GM18519 (cell line): ENCODE measurements at regions not wholly inside any gene's neighbourhood (a gene's known extent, or its start where the extent isn't known, plus 50 kb on each side); places are given as distances from the start of the nearest gene placed in this dataset.
"Not testable (repeated sequence)": the region's sequence is repeated elsewhere in the genome, so short reads cannot be mapped to it uniquely, and the experiment has no call there.

ENCODE experiments used
- ATAC-seq: cut with Tn5 transposase; IDR thresholded peaks from one replicate; pipeline ENCODE4 v1.9.1; 2021; ENCODE audit warnings: mild to moderate bottlenecking, moderate library complexity; ENCODE audit not compliant: unreplicated experiment, low FRiP score

DNA sequence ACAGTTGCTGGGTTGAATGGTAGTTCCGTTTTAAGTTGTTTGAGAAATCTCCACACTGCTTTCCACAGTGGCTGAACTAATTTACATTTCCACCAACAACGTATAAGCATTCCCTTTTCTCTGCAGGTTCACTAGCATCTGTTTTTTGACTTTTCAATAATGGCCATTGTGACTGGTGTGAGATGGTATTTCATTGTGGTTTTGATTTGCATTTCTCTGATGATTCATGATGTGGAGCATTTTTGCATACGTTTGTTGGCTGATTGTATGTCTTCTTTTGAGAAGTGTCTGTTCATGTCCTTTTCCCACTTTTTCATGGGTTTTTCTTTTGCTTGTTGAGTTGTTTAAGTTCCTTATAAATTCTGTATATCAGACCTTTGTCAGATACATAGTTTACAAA is 150.2 kb upstream of the MAP3K1 start:
- not testable (repeated sequence) for ATAC-seq

DNA sequence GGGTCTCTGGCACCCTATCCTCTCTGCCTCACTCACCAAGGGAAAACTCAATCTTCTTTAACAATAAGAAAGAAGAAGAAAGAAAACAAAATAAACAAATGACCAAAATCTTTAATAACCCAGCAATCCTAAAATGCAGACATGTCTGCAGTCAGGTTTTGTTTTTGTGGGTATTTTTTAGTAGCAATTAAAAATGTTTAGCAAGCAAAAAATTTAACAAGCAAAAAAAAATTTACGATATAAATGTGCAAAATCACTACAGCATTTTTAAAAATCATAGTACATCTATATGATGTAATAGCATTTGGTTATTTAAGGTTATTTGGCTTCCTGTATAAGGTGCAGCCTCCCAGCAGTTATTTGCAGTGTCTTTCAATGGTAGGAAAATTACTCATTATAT is 151.3 kb upstream of the MAP3K1 start:
- no peak for ATAC-seq

DNA sequence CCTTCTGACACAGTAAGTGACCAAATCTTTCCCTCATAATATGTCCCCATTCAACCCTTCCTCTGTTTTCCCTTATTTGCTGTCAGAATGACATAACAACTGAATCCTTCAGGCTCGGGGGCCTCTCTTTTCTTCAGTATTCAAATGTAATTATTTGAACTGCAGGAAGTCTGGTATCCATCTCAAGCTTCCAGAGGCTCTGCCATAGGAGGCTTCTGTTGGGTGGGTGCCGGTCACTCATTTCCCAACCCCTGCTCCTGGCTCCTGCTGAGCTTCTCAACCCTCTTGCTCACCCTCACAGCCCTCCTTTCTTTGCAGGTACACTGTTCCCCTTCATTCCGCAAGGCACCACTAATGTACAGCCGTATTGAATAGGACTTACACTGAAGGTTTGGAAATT is 151.8 kb upstream of the MAP3K1 start:
- no peak for ATAC-seq

DNA sequence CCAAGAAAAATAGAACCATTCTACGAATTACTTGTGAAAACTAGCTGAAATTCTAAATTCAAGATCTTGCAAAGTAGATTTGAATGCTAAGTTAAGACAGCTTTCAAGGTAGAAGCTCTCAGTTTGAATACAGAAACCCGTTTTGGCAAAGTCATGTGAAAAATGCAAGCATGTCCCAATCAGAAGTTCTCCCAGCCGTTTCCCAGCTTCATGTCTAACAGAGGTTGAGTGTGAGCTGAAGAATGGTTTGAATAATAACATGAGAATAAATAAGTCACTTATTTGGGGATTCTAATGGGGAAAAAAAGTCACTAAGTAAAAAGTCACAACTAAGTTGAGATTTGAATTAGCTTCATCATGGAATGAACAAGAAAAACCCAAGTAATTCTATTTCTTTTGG is 152.5 kb upstream of the MAP3K1 start:
- ATAC-seq: no peak

DNA sequence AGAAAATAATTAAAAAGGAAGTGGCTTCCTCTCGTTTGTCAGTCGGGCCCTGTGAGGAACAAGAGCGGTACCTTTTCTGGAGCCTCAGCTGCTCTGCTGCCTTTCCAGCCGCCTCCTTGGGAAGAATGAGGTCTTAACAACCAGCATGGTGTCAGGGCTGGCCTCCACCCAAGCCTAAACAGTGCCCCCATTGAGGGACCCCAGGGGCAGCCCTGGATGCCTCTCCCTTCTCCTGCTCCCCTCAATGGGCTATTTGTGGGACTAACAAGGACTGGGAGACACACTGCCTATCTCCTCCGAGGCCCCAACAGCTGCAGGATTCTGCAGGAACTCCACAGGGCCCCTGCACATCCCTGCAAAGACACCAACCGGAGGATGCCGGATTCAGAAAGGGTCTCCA is 155.4 kb upstream of the MAP3K1 start:
- no peak for ATAC-seq

DNA sequence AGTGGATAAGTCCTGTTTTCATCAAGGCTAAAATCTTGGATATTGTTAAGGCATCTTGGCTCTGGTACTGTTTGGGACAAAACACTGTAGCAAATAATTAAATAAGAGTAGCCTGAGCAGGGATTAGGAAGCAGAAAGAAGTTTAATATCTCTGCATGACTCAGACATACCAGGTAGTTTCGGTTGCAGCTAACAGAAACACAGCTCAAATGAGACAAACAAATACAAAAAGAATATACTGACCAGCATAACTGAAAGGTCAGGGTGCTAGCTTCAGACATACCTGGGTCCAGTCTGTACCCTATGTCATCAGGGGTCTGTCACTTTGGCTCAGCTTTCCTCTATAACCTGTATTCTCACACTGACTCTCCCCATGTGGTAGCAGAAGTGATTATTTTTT is 156.4 kb upstream of the MAP3K1 start:
- ATAC-seq: no peak

DNA sequence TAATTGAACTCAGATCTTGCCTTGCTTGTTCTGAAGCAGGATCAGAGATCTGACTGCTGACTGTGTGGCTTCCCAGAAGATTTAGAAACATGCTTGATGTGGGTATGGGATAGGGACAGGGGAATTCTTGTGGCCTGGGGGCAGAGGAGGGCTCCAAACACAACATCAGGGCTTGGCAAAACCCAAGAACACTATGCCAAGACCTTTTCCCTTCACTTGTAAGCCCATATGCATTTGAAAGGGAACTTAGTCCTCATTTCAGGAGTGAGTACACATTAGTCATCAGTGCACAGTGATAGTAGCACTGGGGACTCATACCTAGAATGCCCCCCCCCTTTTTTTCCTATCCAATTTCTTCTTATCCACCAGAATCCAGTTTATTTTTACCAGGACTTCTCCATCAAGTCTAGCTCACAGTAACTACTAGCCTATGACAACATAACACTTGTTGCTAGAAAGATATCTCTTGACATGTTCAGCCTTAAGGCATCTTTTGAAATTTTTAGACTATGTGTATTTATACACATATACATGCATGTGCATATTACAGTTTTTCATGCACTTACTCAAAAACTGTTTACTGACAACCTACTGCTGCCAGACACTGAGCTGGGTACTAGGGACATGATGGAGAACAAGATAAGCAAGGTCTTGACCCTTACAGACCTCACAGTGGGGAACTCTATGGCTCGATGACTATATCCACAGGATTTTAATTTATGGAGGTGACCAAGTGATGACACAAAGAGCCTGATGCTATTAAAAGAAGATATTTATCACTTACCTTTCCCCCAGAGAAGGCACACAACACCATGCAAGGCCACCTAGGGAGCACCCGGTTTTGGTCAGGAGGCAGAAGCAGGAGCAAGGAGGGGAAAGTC is 158.3 kb upstream of the MAP3K1 start:
- no peak for ATAC-seq

DNA sequence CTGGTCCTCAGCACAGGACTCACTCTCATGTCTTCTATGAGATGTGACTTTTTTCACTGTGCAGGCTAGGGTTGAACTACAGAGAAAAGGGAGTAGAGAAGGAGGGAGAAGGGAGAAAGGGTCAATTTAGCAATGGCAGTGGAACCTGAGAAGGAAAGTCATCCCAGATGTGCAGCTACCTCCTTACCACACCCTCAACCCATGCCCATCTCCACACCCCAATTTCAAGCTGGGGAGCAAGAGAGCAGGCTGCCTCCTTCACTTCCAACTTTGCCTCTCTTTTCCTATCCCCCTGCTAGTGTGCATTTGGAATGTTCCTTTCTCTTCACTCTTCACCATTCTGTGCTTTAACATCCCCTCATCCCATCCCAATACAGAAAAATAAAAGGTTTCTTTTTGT is 163.5 kb upstream of the MAP3K1 start:
- ATAC-seq: no peak

DNA sequence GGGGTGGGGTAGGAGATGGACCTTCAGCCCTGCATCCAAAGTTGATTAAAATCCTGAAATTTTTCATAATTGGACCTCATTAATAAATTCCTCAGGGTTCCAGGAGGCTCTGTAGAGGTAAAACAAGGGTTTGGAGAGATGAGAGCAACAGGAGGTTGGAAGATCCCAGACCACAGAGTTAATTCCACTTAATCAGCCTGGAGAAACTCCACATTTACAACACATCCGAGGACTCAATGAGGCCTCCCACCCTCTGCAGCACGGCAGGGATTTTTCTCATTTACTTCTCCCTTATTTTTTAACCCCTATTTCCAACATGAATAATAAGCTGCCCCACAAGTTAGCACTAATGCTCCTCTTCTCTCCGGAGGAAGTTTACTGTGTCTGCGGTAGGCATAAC is 165.0 kb upstream of the MAP3K1 start:
- ATAC-seq: no peak

DNA sequence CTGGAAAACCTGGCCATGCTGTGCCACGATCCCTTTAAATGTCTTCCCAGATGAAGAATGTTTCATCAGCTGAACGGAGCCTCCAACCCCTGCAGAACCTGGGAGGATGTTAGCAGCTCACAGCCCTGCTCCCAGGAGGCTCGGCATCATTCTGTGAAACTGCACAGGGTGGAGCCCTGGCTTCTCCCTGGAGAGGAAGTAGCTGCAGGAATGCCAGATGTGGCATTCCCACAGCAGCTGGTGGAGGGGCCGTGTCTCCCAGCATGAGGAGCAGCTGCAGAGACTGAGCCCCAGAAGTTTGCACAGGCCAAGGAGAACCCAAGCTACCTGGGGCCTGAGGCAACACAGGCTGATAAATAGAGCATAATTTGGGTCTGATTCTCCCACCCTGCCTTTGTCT is 165.8 kb upstream of the MAP3K1 start:
- ATAC-seq: no peak

DNA sequence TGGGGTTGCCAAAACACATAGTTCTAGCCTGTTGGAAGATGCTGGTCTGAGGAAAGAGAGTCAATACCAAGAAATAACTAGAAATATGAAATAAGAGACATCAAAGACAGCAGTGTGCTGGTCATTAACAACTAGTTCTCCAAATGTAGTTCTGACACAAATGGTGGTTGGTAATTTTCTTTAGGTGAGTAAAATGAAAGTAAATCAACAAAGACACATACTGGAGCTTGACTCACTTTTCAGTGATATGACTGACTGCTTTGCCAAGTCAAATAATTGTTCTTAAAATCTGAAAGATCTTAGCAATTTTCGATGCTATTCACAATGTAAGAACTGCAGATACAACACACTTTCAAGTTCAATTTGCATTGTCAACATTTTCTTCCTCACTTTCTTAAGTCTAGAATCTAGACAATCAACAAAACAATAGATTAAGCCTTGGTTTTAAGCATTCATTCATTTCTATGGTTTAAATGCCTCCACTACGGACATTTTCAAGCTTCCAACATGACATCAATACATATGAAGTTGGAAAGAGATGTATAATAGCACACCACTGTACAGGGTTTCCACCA is 166.8 kb upstream of the MAP3K1 start:
- ATAC-seq: no peak

DNA sequence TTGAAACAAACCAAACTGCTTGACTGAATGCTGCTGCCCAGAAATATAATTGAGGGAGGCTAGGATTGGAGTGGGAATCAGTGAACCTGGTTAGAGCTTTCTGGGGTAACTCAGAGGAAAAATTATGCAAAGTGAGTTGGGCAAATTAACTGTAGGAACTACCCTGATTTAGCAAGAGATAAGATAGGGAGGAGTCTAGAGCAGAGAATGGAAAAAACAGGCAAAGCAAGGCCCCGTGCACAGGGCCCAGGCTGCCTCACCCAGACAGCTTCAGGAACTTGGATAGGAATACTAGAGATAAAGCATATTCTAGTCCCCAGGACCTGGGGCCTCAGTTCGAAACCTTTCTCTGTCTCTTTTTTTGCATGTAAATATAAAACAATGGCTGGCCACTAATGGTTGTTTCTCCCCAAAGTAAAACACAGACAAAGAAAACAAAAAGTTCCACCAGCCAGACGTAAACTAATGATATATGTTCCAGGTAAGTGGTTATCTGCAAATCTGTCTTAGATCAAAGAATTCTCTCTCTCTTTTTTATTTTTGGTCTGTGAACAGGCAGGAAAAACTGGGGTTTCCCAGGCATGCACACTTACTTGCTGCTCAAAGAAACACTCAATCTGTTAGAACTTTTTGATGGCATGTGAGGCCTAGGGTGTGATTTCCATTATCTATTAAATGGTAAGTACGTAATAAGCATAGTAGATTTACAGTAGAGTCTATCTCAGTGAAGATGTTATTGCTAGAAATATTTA is 168.1 kb upstream of the MAP3K1 start:
- ATAC-seq: no peak

DNA sequence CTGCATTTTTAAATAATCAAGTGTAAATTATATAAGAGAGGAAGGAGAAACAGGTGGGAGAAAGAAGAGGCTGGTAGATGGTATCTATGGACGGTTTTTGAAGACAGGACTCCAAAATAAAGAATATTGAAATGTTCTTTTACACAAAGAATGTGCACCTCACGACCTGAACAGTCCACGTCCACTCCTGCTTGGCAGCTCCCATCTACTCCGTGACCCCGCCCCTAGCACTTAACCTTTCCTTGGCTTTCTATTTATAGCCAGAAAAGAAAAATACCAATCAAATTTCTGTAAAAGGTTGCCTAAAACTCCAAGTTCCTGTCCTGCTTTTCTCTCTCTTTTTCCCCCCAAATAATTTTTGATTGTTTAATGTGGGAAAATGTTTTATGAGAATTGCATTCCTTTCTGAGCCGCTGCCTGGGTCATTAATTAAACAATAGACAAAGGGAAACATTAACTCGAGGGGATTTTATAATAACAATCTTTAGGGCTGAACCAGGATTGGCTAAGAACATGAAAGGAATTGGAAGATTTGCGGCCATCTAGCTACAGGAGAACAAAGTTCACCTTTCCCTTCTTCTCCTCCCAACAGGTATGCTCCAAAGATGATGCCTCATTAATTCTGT is 173.6 kb upstream of the MAP3K1 start:
- no peak for ATAC-seq

DNA sequence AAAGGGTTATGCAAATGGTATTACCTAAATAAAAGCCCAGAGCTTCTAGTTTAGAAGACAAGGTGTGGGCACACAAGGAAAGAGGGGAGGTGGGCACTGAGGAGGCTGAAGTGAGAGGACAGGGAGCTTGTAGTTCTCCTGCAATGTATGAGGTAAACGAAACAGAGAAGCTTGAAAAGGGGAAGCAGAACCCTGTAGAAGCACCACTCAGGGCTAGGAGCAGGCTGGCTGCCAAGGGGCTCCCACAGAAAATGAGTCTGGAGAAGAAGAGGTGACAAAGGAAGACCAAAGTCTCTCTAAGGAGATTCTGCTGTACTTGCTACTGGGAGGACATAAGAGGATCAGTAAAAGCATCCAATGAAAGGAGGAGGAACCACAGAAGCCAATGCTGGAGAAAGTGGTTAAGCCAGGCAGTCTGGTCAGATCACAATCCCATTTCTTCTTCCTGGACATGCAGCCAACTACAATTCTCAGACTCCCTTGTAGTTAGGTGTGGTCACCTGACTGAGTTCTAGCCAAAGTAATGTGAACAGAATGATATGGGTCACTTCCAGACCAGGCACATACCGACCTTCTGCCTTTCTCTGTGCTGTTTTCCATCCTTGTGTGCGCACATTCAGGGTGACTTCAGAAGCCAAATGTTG is 174.5 kb upstream of the MAP3K1 start:
- ATAC-seq: no peak

DNA sequence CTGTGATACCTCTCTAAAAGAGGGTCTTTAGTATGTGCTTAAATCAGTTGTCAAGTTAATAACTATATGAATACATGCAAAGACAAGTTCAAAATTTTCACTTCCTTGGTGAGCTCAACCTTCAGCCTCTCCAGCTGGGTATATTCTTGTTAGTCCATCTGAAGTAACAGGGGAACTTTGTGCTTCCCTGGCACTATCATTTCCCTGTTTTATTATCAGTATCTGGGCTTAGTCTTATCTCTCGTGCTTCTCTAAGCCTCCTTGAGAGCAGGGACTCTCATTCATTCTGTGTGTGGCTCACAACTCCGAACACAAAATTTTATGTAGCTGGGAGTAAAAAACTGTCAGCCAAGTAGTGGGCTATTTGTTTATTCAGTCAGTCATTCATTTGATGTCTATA is 175.9 kb upstream of the MAP3K1 start:
- ATAC-seq: no peak

DNA sequence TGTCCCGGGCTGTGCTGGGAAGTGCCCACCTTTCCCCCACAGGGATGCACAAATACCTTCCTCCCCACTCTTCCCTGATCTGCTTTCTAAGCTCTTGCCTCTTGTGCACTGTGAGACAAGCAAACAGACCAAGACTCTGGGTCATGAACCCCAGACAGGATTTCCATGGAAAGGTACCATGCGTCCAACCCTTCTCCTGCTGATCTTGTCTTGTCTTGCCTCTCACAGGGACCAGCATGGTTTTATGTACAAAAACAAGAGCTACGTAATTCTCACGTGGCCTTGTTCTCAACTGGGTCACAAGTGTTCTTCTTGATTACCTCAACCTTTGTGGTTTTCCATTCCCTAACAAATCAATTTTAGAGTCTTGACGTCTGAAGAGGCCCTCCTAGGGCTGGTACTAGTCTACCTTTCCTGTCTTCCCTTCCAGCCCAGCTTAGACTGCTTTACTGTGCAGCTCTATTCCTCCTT is 176.5 kb upstream of the MAP3K1 start:
- no peak for ATAC-seq

DNA sequence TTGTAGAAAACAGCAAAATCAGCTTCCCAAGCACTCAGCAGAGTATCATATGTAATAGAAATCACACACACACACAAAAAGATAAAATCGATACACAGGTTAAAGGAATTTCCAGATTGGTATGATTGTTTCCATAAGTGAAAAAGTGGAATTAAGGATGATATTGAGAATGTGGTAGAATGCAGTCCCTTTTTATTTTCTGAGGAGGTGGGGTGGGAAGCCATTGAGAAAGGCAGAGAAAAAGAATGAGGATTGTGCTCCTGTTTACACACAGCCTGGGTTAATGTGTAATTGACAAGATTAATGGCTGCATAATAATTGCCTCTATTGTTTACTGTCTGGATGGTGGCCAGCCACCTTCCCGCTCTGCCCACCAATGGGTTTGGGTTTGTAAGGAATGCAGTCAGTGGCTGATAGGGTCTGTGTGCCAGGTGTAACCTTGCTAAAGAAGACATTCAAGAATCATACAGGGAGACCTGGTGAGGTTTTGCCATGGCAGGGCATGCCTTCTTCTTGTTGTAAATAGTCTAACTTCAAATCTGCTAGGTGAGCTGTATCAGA is 177.2 kb upstream of the MAP3K1 start:
- no peak for ATAC-seq

DNA sequence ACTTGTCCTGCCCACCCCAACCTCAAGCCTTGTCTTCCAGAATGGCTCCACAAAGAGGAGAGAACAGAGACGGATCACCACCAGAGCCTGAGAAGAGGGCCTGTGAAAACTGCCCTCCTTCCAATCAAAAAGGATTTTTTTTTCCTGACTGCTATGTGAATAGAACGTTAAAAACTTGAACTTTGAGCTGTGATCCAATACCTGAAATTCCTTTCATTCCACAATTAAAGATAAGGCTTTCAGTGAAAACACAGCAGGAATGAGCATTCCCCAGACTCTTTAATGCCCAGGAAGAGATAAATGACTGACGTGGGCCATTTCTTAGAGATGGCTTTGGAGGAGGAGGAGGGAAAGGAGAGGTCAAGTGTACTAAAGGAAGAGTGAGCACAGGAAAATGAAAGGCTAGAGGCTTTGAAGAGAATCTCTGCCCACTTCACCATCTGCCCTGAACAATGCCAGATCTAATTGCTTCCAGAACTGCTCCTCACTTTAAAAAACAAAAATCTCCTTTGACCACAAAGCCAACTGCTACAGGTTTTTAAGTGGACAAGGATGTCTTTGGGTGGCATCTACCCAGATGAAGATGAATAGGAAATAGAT is 177.9 kb upstream of the MAP3K1 start:
- ATAC-seq: no peak

DNA sequence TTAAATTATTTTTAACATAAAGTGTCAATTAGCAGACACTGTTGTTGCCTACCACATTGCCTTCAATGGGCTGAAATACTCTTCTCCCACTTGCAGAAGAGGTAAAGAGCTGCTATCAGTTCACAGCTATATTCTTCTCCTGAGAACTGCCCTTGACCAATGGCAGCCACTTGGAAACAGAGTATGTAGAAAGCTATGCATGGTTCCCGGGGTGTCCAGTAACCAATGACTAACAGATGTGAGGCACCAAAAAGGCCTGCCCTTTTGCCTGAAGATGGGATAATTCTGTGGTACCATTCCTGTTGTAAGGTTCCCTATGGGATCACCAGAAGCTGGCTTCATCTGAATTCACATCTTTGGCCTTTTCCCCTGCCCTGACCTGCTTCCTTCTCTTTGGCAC is 181.4 kb upstream of the MAP3K1 start:
- ATAC-seq: no peak

DNA sequence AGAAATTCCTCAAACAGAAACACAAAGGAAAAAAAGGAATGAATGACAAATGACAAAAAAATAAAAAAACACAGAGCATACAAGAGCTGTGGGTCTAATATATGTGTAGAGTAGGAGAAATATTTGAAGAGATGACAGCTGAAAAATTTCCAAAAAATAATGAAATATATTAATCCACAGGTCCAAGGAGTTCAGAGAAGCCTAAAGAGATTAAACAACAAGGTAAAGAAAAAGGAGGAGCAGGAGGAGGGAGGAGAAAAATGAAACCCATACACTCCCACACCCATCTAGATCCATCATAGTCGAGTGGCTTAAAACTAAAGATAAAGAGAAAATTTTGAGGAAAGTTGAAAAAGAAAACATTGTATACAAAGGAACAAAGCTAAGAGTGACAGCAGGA is 182.4 kb upstream of the MAP3K1 start:
- ATAC-seq: no peak
